Upper lobe of left lung (tissue), 4 donors: ENCODE measurements at regions not wholly inside any gene's neighbourhood (a gene's known extent, or its start where the extent isn't known, plus 50 kb on each side); places are given as distances from the start of the nearest gene placed in this dataset.

Source experiments
- CTCF ChIP-seq, 6 experiments: fragments of 450-650 bp in 4 of 6; fragments of 200-600 bp in 2 of 6; sonication (generic) in 2 of 6; IDR thresholded peaks; one replicate each; pipeline ENCODE4 v1.5.1; 2016 to 2019; ENCODE audit warnings: antibody characterized with exemption in 6 of 6
- EP300 ChIP-seq, 4 donors: sonication (generic); formaldehyde crosslinking; IDR thresholded peaks; one replicate each; pipeline ENCODE4 v1.5.1; 2017; ENCODE audit warnings: antibody characterized with exemption in 4 of 4, control low read depth in 2 of 4
- POLR2A ChIP-seq, 4 donors: fragments of 450-650 bp; IDR thresholded peaks; one replicate each; pipeline ENCODE4 v1.5.1; 2016 to 2017; ENCODE audit warnings: antibody characterized with exemption in 4 of 4, mild to moderate bottlenecking in 2 of 4
- POLR2AphosphoS5 ChIP-seq, 2 donors: sonication (generic); formaldehyde crosslinking; IDR thresholded peaks; one replicate each; pipeline ENCODE4 v1.5.1; 2017; ENCODE audit warnings: antibody characterized with exemption in 2 of 2

GRCh38 chr10:4059471-4060138, 274.6 kb upstream of the KLF6 start:
- TF ChIP-seq POLR2A (IDR thresholded peaks at IDR 0.05) (no peak), EP300 (IDR thresholded peaks at IDR 0.05) (no peak), CTCF (IDR thresholded peaks at IDR 0.05) (no peak), POLR2AphosphoS5 (IDR thresholded peaks at IDR 0.05) (no peak)
